Stimulated activated CD4-positive, alpha-beta T cell treated with anti-CD3 and anti-CD28 coated beads, Interleukin-4, amount 100 ng/mL, for 24 hours (primary cell): ENCODE measurements at regions not wholly inside any gene's neighbourhood (a gene's known extent, or its start where the extent isn't known, plus 50 kb on each side); places are given as distances from the start of the nearest gene placed in this dataset.
"Not testable (repeated sequence)": the region's sequence is repeated elsewhere in the genome, so short reads cannot be mapped to it uniquely, and the experiment has no call there.

Experiments
- DNase-seq: peaks from one replicate; pipeline ENCODE4 v3.0.0-alpha.2; 2020

DNA sequence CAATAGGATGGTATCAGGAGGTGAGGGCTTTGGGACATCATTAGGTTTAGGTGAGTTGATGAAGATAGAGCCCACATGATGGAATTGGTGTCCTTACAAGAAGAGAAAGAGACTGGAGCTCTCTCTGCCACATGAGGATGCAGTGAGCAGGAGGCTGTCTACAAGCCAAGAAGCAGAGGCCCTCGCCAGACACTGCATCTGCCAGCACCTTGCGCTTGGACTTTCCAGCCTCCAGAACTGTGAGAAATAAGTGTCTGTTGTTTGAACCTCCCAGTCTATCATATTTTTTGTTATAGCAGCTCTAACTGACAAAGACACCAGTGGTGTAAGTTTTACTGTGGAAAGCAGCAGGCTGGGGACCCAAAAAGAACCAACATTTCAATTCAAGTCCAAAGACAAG is 571.1 kb upstream of the ID2 start:
- no peak for DNase-seq

DNA sequence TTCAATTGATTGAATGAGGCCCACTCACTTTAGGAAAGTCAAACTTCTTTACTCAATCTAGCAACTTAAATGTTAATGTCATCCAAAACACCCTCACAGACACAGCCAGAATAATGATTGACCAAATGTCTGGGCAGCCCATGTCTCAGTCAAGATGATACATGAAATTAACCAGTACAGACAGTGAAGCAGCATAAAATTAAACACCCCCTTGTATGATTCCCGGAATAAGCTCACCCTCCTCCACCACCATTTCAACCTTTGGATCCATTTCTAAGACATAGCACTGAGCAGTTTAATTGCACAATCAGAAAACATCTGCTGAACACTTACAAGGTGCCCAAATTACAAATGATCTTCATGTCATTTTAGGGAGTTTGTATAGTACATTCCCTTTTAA is 570.7 kb upstream of the ID2 start:
- no peak for DNase-seq

DNA sequence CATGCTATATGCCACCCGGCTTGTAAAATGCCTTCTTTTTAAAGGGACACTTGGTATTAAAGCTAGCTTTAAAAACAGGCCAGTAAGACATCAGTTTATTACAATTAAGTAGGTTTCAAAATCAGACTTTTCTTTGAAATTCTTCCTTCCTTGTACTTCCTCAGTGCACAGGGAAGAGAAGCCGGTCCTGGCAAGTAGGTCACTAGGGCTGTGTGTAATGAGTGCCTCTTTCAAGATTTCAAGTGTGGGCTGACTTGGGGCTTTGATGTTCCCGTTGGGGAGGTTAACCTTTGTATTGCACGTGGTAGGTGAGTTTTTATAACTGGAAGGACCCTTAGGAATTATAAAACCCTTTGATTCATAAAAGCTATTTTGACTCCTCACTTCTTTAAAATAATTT is 566.4 kb upstream of the ID2 start:
- no peak for DNase-seq

DNA sequence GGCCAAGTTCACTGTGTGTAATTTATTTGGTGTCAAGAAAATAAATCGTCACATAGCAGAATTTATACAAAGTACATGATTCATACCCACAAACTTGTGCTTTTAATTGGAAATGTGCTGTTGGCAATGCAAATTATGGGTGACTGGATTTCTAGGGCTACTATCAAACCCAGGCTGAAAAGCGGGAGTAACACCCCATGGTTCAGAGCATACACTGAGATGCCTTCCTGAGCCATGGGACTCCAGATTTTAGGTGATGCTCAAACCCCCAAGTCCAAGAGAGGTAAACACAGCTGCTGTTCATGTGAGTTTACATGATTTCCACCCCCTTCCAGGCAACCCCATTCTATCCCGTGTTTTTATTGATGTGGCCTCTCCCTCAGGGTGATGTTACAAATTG is 565.9 kb upstream of the ID2 start:
- DNase-seq = no peak

DNA sequence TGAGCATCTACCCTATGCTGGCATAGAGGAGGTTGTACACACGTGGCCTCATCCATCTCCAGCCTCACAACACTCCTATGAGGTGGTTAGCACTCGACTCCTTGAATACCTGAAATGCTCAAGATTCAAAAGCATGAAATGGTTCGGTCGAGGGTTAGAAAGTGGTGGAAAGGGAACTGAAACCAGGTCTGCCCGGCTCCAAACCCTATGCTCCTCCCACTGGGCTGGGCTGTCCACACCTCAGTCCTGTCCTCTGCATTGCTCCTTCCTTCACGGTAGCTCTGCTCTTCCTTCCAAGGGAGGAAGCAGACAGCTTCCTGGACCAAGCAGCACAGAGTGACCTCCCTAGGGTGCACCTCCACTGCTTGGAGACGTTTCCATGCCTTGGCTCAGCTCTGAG is 565.2 kb upstream of the ID2 start:
- no peak for DNase-seq

DNA sequence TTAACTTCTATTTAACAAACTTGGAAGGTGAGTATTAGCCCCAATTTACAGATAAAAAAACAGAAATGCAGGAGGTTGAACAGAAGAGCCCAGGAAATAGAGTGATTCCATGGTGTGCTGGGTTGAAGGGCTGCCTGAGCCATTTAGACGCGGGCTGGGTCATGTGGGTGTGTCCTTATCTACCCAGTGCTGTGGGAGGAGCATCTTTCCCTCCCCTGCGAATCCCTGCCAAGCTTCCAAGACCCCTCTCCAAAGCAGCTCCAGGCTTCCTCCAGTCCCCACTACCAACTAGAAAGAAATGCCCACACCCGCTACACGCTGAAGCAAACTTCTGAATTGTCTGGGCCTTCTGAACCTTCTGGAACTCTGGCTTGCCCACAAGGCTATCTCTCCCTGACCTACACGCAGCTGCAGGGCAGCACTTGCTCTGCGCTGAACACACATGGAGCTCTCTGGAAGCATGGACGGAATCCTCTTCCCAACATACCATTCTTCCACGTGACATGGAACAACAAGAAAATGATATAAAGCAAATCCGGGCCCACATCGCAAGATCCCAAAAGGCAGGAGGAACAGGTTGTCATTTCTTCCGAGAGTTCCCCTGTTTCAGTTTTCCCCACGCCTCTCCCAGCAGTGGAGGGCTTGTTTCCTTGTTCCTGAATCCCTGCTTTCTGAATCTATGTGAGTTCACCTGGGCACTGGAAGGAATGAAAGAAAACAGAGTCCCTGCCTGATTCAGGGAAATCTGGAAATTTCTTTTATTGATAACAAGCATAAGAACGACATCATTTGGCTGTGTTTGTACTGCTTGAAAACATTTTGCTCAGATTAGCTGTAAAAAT is 562.7 kb upstream of the ID2 start:
- DNase-seq = no peak

DNA sequence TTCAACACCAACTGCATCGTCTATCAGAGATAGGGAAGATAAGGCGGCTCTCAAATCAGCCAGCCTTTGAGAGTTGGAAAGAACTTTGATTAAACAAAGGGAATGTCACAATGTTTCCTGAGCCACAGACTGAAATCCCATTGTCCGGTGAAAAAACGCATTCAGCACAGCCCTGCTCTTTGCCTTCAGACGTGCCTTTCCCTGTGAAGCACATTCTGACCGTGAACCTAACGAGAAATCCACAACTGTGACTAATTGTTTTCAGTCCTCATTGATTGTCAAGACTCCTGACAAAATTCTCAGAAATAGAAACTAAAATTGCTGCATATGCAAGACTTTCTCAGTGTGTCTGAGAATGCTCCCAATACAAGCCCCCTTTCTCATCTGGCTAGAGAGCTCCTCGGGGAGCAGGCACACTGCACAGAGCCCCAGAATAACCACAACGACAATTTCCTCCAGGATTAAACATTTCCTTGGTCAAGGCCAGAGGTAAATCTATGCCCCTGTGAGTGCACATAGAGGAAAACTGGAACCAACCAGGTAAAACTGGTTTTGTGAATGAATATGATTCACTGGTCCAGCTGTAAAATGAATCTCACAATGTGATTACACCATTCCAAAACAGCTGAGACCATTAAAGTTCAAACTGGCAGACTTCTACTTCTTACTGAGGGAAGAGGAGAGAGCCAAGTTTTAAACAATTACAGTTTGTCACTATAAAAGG is 561.9 kb upstream of the ID2 start:
- DNase-seq = no peak

DNA sequence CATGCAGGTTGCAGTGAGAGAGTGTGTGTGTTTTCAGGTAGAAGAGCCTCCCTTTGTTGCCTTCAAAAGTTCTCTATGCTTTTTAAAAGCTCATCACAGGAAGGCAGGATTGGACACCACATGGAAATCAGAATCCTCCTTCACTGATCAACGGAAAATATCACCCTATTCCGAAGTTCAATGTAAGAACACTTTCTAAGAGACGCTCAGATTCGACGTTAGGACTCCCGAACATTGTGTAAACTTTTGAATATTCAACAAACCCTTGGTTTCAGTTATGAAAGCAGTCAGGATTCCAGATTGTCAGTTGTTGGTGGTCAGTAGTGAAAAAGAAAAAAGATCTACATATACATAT is 561.4 kb upstream of the ID2 start:
- DNase-seq = no peak

DNA sequence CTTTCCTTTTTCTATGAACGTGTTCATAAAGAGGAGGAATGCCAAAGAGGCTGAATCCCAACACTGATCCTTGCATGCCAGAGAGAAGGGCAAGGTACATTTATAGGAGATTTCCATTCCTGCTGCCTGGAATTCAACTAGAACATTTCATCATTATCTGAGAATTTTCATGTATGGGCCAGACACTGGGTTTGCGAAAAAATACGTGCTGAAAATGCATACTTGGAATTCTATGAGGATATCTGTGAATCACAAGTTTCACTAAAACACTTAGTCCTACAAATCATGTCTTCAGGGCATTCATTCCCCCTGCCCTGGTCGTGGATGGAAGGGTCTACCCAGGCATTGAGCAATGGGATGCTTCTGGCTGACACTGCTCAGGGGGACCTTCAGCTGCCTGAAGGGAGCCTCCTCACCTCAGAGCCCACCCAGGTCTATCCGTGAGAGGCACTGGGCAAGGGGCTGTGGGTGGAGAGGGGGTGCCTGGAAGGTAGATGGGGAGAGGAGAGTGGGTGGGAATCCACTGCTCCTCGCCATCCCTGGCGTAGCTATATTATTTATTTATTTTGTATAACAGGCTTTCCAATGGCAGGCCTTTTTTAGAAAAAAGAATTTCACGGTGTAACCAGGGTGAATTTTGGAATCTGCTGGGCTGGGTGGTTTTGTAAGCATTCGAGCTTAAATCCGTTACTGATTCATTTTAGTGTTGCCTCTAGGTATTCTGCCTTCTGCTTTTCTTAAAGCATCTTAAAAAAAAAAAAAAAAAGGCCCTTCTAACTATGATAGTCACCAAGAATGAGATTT is 560.6 kb upstream of the ID2 start:
- no peak for DNase-seq

DNA sequence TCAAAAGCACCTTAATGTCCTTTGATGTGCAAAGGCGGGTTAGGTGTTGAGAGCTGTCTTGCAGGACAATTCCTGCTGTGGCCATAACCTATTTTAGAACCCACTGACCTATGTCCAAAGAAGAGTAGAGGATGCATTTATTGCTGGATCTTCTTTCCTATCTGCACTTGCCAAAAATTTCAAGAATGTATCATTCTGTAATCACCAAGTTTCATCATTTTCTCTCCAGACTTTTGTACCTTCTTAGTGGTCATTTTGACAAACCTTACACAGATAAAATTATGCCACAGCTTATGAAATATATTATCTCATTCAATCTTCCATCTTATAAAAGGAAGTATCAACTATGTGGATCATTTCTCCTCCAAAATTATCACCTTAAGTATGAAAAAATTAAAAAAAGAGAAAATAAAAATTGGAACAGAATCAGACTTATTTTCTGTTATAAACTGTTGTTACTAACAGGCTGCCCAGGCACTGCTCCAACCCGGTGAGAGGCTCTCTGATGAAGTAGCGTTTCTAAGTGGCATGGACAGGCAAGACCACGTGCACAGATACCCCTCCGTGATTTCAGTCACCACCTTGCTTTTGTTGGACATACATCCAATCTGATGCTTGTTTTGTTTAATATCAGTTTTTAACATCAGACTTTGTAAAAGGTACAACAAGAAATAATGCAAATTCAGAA is 559.9 kb upstream of the ID2 start:
- no peak for DNase-seq

DNA sequence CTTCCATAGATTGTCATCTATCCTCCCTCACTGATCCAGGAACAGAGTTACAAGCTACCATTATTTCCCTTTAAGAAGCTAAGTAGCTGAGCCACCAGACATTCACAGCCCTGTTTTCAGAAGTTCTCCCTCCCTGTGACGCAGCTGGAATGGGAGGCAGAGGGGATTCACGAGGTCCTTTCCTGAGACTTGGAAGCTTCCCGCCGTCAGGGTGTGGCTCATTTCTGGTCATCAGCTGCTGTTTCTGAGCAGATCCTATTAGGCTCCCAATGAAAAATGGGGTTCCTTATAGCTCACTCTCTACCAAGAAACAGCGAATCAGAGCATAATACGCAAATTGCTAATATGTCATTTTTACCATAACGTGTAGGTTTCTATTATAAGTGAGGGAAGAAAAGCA is 559.3 kb upstream of the ID2 start:
- no peak for DNase-seq

DNA sequence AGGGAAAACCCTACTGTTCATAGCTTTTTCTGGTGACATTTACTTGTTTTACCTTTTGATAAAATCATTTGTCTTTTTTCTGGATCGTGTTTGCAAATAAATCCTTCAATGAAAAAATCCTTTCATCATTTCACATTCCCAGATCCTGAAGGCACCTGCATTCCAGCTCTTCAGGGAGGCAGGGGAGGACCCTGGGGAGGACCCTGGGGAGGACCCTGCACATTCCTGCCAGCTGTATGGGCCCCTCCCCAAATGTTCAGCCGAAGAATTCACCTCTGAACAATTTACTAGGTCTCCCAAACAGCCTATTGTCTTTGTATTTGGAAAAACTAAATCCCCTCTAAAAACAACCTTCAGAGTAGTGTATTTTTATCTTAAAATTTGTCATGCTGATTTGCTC is 558.4 kb upstream of the ID2 start:
- no peak for DNase-seq

DNA sequence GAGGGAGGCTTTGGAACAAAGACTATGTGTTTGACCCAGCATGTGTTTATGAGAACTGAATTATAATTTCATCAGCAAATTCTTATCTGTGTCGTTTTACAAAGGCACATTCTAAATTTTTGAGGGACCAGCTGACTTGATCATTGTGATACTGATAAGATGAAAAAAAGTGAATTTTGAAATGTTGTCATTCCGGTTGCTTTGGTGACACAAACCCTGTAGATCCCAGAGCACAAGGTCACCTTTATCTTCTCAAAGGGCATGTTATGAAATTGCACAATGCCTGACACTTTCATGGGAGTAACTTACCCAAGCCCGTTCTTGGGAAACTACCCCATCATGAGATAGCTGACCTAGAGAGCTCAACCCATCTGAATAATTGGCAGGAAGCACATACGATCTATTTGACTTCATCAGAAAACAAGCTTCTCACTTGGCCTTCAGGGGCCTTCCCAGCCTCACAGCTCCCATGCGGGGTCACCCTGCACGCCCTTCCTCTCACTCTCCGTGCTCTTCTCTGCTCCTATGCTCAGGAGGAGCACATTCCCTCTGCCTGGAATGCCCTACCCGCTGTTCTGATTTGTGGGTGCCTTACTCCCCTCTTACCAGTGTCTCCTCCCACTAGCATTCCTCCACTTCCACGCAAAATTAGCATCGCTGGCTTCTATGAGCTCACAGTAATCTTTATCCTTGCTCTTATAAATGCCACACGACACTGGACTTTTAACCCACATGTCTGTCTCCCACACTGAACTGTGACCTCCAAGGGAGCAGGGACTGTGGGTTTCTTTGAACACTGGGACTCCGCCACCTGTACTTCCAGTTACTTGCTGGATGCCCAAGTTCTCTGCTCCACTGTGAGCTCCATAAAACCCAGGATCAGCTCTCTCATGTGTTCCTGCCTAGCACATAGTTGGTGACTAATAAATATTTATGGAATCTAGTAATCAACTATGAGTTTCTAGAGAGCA is 555.8 kb upstream of the ID2 start:
- DNase-seq = no peak

DNA sequence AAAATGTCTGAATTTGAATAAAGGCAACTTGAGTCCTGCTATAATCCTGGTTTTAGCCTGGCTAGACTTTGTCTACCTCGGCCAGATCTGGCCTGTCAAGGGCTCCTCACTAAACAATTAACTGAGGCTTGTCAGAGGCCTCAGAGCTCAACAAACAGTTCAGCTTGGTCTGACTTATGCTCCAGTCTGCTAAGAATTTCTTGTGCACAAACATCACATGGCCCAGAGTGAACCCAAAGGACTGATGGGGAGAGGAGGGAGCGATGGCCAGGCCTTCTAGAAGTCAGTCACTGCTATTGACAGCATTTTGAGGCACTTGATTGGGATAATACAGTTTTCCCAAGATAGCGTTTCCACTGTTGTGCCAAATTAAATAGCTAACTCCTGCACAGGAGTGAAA is 555.1 kb upstream of the ID2 start:
- DNase-seq = no peak

DNA sequence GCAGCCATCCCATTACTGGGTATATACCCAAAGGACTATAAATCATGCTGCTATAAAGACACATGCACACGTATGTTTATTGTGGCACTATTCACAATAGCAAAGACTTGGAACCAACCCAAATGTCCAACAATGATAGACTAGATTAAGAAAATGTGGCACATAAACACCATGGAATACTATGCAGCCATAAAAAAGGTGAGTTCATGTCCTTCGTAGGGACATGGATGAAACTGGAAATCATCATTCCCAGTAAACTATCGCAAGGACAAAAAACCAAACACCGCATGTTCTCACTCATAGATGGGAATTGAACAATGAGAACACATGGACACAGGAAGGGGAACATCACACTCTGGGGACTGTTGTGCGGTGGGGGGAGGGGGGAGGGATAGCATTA is 550.4 kb upstream of the ID2 start:
- DNase-seq = not testable (repeated sequence)

DNA sequence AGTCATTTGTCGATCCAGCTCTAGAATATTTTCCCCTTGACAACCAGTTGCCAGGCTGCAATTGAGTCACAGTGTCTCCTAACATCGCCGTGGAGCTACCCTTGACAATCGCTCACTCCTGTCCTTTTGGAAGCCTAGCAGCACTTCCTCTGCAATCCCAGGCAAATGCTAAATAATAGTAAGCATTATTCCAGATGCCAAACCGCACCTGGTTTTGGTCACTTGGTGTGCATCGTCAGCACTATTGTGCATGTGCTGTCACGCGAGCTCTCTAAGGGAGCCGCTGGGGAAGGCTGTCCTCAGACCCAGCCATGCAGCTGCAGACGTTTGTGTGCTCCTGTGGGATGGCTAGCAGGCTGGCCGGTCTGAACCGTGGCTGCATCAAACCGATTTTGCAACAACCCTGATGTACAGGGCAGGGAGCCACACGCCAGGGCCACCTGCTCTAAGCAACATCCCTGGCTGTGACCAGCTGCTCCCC is 549.5 kb upstream of the ID2 start:
- DNase-seq = no peak

DNA sequence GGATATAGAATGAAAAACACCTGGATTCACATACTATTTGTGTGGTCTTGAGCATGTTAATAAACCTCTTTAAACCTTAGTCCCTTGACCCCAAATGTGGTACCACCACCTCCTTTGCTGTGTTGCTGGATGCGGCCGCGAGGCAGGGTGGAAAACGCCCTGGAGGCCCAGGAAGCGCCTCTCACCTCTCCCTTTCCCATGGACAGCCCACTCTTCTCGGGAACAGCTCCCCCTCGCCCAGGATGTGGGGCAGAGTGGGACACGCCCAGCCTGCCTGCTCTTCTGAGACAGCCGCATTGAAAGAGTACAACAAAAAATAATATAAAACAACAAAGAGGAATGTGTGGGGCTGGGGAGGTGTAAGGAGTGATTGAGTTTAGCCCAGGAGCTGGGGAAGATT is 549.0 kb upstream of the ID2 start:
- no peak for DNase-seq

DNA sequence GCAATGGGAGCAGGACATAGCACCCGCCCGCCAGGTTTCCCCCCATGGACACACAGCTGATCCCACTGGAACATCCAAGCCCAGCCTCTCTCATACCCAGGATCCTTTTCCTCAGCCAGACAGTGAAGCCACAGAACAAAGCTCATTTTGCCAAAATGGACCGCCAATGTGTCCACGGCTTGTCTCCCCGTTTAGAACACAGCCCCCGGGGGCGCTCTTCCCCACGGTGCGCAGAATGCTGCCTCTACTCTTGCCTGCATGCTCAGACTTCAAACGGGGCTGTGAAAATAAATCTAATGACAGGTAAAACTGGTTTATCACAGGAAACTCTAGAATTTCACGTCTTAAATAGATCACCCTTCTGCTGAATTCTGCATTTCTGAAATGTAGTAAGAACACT is 548.5 kb upstream of the ID2 start:
- no peak for DNase-seq

DNA sequence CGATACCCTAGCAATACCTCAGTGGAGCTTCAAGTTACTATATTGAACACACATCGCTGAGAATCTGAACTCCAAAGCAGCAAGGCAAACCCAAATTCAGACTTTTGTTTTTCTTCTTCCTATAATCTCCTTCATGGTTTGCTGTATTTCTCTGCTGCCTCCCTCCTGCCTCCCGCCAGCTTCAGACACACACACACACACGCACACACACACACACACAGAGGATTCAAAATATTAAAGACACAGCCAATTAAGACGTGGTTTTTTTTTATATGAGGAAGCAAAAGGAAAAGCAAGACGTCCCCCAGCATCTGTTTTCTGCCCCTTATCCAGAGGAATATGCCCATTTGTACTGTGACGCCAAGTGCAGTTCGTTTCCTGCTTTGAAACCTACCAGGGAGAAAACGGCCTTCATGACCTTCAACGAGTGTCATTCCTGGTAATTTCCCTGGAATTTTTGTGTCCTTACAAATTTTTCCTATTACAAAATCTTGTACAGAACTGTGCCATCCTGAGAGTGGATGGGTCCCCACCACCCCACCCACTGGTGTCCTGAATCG is 547.9 kb upstream of the ID2 start:
- no peak for DNase-seq

DNA sequence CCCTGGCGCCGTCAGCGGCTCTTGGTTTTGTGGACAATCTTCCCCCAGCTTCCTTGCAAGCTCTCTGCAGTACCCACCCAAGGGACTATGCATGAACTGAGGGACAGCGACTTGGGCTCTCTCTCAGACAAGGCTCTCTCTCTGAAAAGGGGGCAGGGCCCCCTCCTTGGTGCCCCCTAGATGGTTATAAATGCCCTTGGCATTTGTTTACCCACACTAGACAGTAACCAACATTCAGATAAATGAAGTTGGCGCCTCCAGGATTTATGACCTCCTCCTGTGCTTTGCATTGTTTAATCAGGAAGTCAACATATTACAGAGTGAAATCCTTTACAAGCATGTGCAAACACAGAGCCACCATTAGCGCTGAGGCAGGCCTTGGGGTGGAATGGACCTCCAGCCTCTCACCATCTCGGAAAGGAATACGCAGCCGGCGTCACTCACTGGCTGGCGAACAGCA is 547.4 kb upstream of the ID2 start:
- DNase-seq = no peak

DNA sequence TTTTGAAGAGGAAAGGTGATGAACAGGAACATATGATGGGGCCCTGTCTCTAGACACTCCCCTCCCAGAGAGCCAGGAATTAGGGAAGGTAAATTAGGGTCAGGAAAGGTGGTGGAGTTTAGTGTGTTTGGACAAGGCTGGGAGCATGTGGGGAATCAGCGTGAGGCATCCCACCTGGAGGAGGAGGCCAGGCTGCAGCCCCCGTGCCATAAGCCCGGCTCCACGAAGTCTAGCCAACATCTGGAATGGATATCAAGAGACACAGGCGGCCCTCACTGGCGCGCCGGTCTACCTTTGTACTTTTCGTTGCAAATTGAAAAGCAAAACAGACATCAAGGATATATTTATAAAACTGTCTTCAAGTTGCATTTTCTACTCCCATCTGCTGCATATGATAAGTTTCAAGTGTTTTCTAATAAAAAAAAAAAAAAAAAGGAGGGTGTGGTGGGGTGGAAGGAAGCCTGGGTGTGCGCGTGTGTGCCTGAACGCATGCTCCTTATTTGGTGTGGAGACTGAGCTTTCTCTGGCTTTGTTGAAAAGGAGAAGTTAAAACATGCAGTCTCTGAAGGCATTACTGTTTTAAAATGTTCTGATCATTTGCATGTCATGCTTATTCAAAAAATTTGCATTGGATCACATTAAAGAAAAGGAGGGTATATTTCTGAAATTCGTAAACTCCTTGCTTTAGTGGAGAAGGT is 546.7 kb upstream of the ID2 start:
- DNase-seq = no peak
